ENCODE measurements at regions not wholly inside any gene's neighbourhood (a gene's known extent, or its start where the extent isn't known, plus 50 kb on each side); places are given as distances from the start of the nearest gene placed in this dataset.

- Histone ChIP-seq H3K4me3 (ENCODE audit: low read length) (no peak overlapping the region), H3K27me3 (ENCODE audit: insufficient read depth, low read depth, low read length) (no peaks in the 10 kb centered on the region), H2AFZ (ENCODE audit: low read depth, low read length) (no peak overlapping the region), H3K4me2 (ENCODE audit: low read length) (no peak overlapping the region), H3K79me2 (replicated peaks; ENCODE audit: insufficient read depth, low read length) (no peaks in the 10 kb centered on the region), H3F3A (ENCODE audit: insufficient read depth, low read length, poor library complexity, severe bottlenecking) (no peaks in the 10 kb centered on the region), H3K9ac (ENCODE audit: low read length) (no peak overlapping the region), H4K20me1 (ENCODE audit: insufficient read depth) (no peaks in the 10 kb centered on the region), H3K27ac (ENCODE audit: low read length) (no peak overlapping the region), H3K9me3 (ENCODE audit: low read length) (no peaks in the 10 kb centered on the region), H3K9me2 (ENCODE audit: insufficient read depth, low read length) (no peaks in the 10 kb centered on the region), H3K36me3 (ENCODE audit: insufficient read depth, low read length) (no peaks in the 10 kb centered on the region)
- TF ChIP-seq RAD21 (conservative IDR thresholded peaks at IDR 0.05), result no peak
Measured at GRCh38 chr6:104207635-104208034, 652.1 kb downstream of the HACE1 start.

- Histone ChIP-seq H3K27ac (ENCODE audit: low read length) (no peak overlapping the region), H3K9me2 (ENCODE audit: insufficient read depth, low read length) (no peaks in the 10 kb centered on the region), H4K20me1 (ENCODE audit: insufficient read depth) (no peaks in the 10 kb centered on the region), H3K9ac (ENCODE audit: low read length) (no peak overlapping the region), H3K27me3 (ENCODE audit: insufficient read depth, low read depth, low read length) (no peaks in the 10 kb centered on the region), H3K9me3 (ENCODE audit: low read length) (no peaks in the 10 kb centered on the region), H3K79me2 (replicated peaks; ENCODE audit: insufficient read depth, low read length) (no peaks in the 10 kb centered on the region), H3F3A (ENCODE audit: insufficient read depth, low read length, poor library complexity, severe bottlenecking) (no peaks in the 10 kb centered on the region), H2AFZ (ENCODE audit: low read depth, low read length) (no peak overlapping the region), H3K4me2 (ENCODE audit: low read length) (no peak overlapping the region), H3K36me3 (ENCODE audit: insufficient read depth, low read length) (no peaks in the 10 kb centered on the region), H3K4me3 (ENCODE audit: low read length) (no peak overlapping the region)
- TF ChIP-seq EZH2 (IDR thresholded peaks at IDR 0.05; ENCODE audit: borderline replicate concordance, insufficient read depth, low read length, poor library complexity, severe bottlenecking), result no peak
- TF ChIP-seq SMC3 (conservative IDR thresholded peaks at IDR 0.05; ENCODE audit: poor library complexity), result no peak
- TF ChIP-seq REST (IDR thresholded peaks at IDR 0.05; ENCODE audit: borderline replicate concordance), result no peak
- no peak for TF ChIP-seq RAD21 (conservative IDR thresholded peaks at IDR 0.05)
- TF ChIP-seq TAF1 (IDR thresholded peaks at IDR 0.05; ENCODE audit: low read depth), result no peak
- TF ChIP-seq CTCF (IDR thresholded peaks at IDR 0.05; ENCODE audit: poor library complexity, severe bottlenecking), result no peak
- no peak for TF ChIP-seq POLR2AphosphoS5 (IDR thresholded peaks at IDR 0.05)
- no peak for TF ChIP-seq EP300 (conservative IDR thresholded peaks at IDR 0.05; ENCODE audit: poor library complexity, severe bottlenecking)
- TF ChIP-seq MXI1 (conservative IDR thresholded peaks at IDR 0.05; ENCODE audit: poor library complexity, severe bottlenecking), result no peak
Measured at GRCh38 chr6:104201557-104201956, 658.2 kb downstream of the HACE1 start.

DNA sequence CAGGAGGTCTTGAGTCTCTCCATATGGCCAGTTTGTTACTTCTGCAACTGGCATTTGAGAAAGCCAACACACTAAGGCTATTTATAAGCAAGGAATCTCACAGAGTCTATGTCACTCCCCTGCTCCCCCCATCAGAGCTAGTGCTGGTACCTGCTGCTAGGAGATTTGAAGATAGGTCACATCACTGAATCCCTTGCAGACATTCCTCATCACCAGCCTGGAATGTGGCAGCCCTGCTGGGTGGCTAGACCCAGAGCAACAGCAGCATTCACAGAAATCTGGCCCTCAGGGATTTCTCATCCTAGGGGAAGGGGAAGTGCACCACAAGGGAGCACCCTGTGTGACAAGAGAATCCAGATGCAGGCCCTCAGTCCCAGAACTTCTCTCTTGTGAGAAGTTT, 672.1 kb downstream of the HACE1 start:
- no peaks in the 10 kb centered on the region for H3F3A ChIP-seq (ENCODE audit: insufficient read depth, low read length, poor library complexity, severe bottlenecking)
- no peaks in the 10 kb centered on the region for H3K9me2 ChIP-seq (ENCODE audit: insufficient read depth, low read length)
- H3K36me3 ChIP-seq (ENCODE audit: insufficient read depth, low read length), result no peaks in the 10 kb centered on the region
- H2AFZ ChIP-seq (ENCODE audit: low read depth, low read length), result no peak overlapping the region
- TF ChIP-seq REST (IDR thresholded peaks at IDR 0.05; ENCODE audit: borderline replicate concordance) (no peak), TAF1 (IDR thresholded peaks at IDR 0.05; ENCODE audit: low read depth) (no peak), CTCF (IDR thresholded peaks at IDR 0.05; ENCODE audit: poor library complexity, severe bottlenecking) (no peak), EP300 (conservative IDR thresholded peaks at IDR 0.05; ENCODE audit: poor library complexity, severe bottlenecking) (no peak), RAD21 (conservative IDR thresholded peaks at IDR 0.05) (no peak), MXI1 (conservative IDR thresholded peaks at IDR 0.05; ENCODE audit: poor library complexity, severe bottlenecking) (no peak), EZH2 (IDR thresholded peaks at IDR 0.05; ENCODE audit: borderline replicate concordance, insufficient read depth, low read length, poor library complexity, severe bottlenecking) (no peak), SMC3 (conservative IDR thresholded peaks at IDR 0.05; ENCODE audit: poor library complexity) (no peak), POLR2AphosphoS5 (IDR thresholded peaks at IDR 0.05) (no peak)
- no peaks in the 10 kb centered on the region for H4K20me1 ChIP-seq (ENCODE audit: insufficient read depth)
- H3K27ac ChIP-seq (ENCODE audit: low read length), result no peak overlapping the region
- H3K9me3 ChIP-seq (ENCODE audit: low read length), result no peaks in the 10 kb centered on the region
- no peak overlapping the region for H3K4me3 ChIP-seq (ENCODE audit: low read length)
- no peak overlapping the region for H3K4me2 ChIP-seq (ENCODE audit: low read length)
- H3K27me3 ChIP-seq (ENCODE audit: insufficient read depth, low read depth, low read length), result no peaks in the 10 kb centered on the region
- no peak overlapping the region for H3K9ac ChIP-seq (ENCODE audit: low read length)
- H3K79me2 ChIP-seq (replicated peaks; ENCODE audit: insufficient read depth, low read length), result no peaks in the 10 kb centered on the region
